COLO668 (cell line): ENCODE measurements at regions not wholly inside any gene's neighbourhood (a gene's known extent, or its start where the extent isn't known, plus 50 kb on each side); places are given as distances from the start of the nearest gene placed in this dataset.
"Not testable (repeated sequence)": the region's sequence is repeated elsewhere in the genome, so short reads cannot be mapped to it uniquely, and the experiment has no call there.

Source experiments
- DNase-seq: peaks from one replicate; lab custom pipeline; 2025; ENCODE audit not compliant: unreplicated experiment; lab: John Stamatoyannopoulos, UW

DNA sequence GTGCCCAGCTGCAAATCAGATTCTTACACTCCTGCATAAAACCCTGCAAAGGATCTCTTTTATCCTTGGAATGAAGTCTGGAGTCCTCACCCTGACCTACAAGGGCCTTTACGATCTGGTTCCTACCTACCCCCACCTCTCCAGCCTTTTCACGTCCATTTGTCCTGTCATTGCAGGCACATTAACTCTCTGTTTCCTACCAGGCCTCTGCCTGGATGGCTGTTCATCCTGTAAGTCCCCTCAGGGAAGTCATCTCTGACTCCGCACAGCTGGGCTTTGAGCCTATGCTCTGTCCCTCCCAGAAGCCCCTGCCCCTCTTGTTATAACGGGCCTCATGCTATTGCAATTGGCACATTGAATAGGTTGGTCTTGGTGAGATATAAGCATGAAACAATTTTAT is 96.8 kb upstream of the USP24 start:
- no peak for DNase-seq

- no peak for DNase-seq
Observed at GRCh38 chr1:55311057-55311641, 96.0 kb upstream of the USP24 start.

- no peak for DNase-seq
Observed at GRCh38 chr1:55310505-55310971, 95.4 kb upstream of the USP24 start.

- no peak for DNase-seq
Observed at GRCh38 chr1:55309786-55310504, 94.8 kb upstream of the USP24 start.

GRCh38 chr1:55309053-55309452 is 93.9 kb upstream of the USP24 start:
- no peak for DNase-seq

DNA sequence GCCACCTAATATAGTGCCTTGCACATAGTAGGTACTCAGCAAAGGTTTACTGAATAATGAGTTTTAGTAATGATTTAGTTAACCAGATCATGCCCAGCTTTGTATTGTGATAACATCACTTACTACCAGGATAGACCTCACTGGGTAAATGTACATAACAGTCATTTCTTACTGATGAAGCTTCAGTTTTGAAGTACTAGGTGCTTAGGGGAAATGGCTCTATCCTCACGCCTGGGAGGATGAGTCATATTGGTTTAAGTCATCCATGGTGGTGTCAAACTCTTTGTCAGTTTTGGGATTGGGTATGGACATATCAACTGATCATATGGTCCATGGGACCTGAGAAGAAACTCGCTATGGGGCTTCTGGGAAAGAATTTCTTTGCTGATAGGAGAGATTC is 90.6 kb upstream of the USP24 start:
- no peak for DNase-seq

DNA sequence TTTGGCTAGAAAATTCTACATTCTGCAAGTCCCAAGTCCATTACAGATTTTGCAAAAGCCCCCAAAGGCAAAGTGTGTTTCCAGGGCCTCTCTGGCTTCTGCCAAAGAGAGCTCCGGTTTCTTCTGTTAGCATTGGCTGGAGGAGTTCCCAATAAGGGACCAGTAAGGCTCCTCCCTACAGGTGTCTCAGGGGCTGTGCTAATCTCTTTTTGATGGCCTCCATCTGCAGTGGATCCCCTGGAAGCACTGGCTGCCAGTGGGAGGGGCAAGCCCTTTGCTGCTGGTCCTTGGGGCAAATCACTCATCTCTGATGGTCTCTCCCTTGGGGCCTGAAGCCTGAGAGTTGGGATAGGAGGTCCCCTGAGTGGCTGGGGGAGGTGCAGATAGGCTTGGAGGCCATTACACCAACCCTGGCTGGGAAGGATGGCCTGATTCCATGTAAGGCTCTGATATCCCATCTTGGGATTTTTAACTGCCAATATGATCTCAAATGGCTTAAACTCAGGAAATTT is 89.1 kb upstream of the USP24 start:
- no peak for DNase-seq

DNA sequence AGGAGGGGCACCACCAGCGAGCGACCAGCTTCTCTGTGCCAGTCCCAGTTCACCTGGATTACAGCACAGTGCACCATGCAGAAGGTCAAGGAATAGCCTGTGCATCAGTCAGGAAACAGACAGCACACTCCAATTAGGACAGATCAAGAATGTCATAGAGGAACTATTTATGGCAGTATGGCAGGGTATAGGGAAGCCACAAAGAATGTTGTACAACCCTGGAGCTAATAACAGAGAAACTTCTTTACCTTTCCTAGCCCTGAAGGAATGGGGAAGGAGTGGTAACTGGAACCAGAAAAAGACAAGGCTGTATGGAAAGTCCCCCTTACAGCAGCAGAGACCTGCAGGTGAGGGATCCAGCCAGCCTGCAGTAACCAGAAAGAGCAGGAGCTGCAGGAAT is 87.8 kb upstream of the USP24 start:
- no peak for DNase-seq

DNA sequence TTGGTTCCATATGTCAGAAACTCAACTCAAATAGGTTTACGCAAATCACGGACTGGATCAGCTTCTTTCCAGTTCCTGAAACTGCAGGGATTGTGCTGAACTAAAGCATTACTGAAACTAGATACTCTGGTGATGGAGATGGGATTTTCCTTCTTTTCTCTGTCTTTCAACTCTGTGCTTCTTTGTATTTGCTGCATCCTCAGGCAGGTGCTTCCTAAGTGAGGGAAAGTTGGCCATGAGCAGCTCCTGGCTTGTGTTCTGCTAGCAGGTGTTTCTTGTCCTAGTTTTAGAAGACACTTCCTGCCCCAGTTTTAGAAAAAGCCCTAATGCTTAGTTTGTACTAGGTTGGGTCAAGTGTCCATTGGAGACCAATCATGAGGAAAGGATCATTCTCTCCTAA is 86.7 kb upstream of the USP24 start:
- DNase-seq, result no peak

- no peak for DNase-seq
Observed at GRCh38 chr1:55300975-55301374, 85.8 kb upstream of the USP24 start.

DNA sequence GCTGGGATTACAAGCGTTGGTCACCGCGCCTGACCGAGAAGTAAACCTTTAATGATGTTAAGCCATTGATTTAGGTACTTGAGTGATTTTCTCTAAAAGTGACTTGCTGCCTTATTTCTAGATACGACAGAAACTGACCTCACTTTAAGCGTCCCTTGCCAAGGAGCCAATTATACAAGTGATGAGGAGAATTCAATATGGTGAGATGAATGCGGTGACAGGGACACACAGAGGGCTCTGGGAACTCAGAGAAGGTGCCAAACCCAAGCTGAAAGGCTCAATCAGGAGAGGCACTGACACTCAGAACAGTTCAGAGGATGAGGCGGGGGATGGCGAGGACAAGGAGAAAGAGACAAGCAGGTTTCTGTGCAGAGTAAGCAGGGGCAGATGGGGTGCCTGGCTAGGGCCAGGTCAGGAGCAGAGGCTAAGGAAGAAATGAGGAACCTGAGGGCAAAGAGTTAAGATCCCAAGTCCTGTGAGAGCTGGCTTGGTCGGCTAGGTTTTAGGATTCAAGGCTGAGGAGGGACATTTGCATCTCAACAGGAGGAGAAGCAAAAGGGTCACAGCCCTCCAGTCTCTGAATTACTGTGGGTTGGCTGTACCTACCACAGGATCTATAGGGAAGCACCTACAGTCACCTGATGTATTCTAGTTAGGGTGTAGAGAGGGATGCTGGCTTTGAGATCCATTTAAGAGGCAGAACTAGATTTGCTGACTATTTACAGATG is 83.2 kb upstream of the USP24 start:
- no peak for DNase-seq

GRCh38 chr1:55296247-55296646 is 81.1 kb upstream of the USP24 start:
- DNase-seq, result not testable (repeated sequence)

- DNase-seq, result no peak
Observed at GRCh38 chr1:55289614-55290013, 74.5 kb upstream of the USP24 start.

GRCh38 chr1:55289042-55289441 is 73.9 kb upstream of the USP24 start:
- no peak for DNase-seq

DNA sequence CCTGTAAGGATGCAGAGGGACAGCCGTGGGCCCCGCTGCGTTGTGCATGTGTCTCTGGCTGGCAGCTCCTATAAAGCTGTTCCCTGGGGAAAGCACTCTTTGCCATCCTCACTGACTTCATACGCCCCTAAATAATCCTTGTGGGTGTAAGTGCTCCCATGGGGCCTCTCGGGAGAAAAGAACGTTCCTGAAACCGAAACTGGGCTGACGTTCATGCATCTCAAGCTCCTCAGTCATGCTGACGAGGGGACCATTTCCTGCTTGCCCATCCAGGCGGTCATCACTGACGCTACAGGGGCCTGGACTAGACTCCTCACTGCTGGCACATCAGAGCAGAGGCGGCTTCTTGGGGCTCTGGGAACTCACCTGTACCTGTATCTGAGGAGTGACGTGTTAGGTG is 73.1 kb upstream of the USP24 start:
- DNase-seq, result no peak

GRCh38 chr1:55287723-55288122 is 72.6 kb upstream of the USP24 start:
- no peak for DNase-seq

GRCh38 chr1:55286856-55287602 is 71.9 kb upstream of the USP24 start:
- DNase-seq, result no peak

- DNase-seq, result no peak
Observed at GRCh38 chr1:55285834-55286233, 70.7 kb upstream of the USP24 start.

- peak; percentile 37 for DNase-seq
Observed at GRCh38 chr1:55284856-55285255, 69.7 kb upstream of the USP24 start.

GRCh38 chr1:55282058-55282457 is 66.9 kb upstream of the USP24 start:
- no peak for DNase-seq

DNA sequence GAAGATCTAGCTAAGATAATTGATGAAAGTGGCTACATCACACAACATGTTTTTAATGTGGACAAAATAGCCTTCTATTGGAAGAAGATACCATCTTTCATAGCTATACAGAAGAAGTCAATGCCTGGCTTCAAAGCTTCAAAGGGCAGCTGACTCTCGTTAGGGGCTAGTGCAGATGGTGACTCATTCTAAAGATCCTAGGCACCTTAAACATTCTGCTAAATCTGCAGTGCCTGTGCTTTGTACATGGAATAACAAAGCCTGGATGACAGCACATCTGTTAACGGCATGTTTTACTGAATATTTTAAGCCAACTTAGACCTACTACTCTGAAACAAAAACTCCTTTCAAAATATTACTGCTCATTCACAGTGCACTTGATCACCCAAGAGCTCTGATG is 65.6 kb upstream of the USP24 start:
- DNase-seq, result no peak
